Muscle layer of colon (tissue), 2 donors: ENCODE measurements at regions not wholly inside any gene's neighbourhood (a gene's known extent, or its start where the extent isn't known, plus 50 kb on each side); places are given as distances from the start of the nearest gene placed in this dataset.

Source experiments
- H3K27ac ChIP-seq: one replicate; pipeline ENCODE4 v1.7.0; 2013; ENCODE audit warnings: low read depth, mild to moderate bottlenecking, low read length, moderate library complexity
- H3K27me3 ChIP-seq, 2 donors: one replicate each; pipeline ENCODE4 v1.7.0; 2013; ENCODE audit warnings: low read length in 2 of 2, mild to moderate bottlenecking in 2 of 2; ENCODE audit not compliant: insufficient read depth in 2 of 2, control insufficient read depth in 1 of 2
- H3K36me3 ChIP-seq: one replicate; pipeline ENCODE4 v1.7.0; 2013; ENCODE audit warnings: mild to moderate bottlenecking, low read length; ENCODE audit not compliant: insufficient read depth
- H3K4me1 ChIP-seq: one replicate; pipeline ENCODE4 v1.7.0; 2013; ENCODE audit warnings: mild to moderate bottlenecking, low read length; ENCODE audit not compliant: insufficient read depth
- H3K4me3 ChIP-seq, 2 donors: one replicate each; pipeline ENCODE4 v1.7.0; 2013; ENCODE audit warnings: low read length in 2 of 2, low read depth in 1 of 2, mild to moderate bottlenecking in 1 of 2, moderate library complexity in 1 of 2
- H3K9ac ChIP-seq: one replicate; pipeline ENCODE4 v1.7.0; 2013; ENCODE audit warnings: low read length
- H3K9me3 ChIP-seq: one replicate; pipeline ENCODE4 v1.7.0; 2013; ENCODE audit warnings: mild to moderate bottlenecking, low read length
- donor health status: abdominal sarcoma.
- donor health status: Adenocarcinoma of cecum.

DNA sequence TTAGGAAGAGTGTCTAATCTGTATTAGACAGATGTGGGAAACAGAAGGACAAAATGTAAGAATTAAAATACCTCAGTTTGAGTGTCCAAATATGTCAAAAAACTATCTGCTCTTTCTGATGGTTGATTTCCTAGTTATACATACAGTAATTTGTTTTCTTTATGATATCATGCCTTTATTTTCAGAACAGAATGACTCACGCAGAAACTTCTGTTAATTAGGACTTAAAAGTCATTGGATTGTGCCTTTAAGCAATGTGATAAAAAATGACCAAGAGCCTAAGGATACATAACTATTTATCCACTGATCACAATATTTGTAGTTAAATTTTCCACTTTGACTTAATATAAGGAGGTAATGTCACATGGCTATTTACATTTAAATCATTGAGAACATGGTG lies 206.7 kb upstream of the PTPRZ1 start:
- no peak overlapping the region for H3K27ac ChIP-seq
- no peak overlapping the region for H3K4me3 ChIP-seq
- H3K9ac ChIP-seq: no peak overlapping the region
- no peaks in the 10 kb centered on the region for H3K27me3 ChIP-seq
- no peaks in the 10 kb centered on the region for H3K9me3 ChIP-seq
- no peaks in the 10 kb centered on the region for H3K4me1 ChIP-seq
- no peaks in the 10 kb centered on the region for H3K36me3 ChIP-seq

DNA sequence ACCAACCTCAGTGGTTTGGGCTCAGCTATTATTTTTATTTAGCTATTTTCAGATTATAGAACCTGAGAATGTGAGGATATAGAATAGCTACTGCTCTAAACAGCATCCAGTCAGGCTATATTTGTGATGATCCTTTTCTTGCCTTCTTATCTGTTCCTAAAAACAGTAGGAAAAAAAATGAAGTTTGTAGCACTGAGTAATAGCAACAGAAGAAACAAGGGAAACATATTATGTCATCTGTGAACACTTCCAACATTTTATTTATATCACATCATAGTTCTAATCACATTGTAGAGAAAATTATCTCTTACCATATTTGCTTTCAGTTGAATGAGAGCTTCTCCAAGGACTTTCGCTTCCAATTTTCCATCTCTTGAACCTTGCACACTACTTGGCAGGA lies 229.6 kb upstream of the PTPRZ1 start:
- Histone ChIP-seq H3K9ac (no peak overlapping the region), H3K9me3 (no peaks in the 10 kb centered on the region)

DNA sequence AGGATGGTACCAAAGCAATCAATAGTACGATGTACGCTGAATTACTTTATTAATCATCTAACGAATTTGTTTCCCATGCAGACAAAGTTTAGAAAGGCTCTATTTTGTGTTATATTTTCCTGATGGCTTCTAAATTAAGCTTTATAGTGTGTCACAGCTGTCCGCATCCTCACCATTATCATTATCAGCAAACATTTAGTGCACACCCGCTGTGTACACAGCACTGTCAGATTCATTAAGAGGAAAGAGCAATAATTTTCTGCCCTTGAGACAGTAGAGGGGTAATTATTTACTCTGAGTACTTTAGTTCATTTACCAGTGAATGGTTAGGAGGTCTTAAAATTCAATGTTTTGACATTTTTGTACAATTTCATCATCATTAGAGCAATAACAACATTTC lies 233.3 kb upstream of the PTPRZ1 start:
- H3K4me1 ChIP-seq: no peaks in the 10 kb centered on the region
- no peak overlapping the region for H3K9ac ChIP-seq
- H3K4me3 ChIP-seq: no peak overlapping the region
- no peaks in the 10 kb centered on the region for H3K27me3 ChIP-seq
- H3K9me3 ChIP-seq: no peaks in the 10 kb centered on the region
- no peak overlapping the region for H3K27ac ChIP-seq
- H3K36me3 ChIP-seq: no peaks in the 10 kb centered on the region

More for the DNA sequence above, 229.6 kb upstream of the PTPRZ1 start:
- Histone ChIP-seq H3K36me3 (no peaks in the 10 kb centered on the region), H3K27ac (no peak overlapping the region), H3K27me3 (no peaks in the 10 kb centered on the region), H3K4me1 (no peaks in the 10 kb centered on the region), H3K4me3 (no peak overlapping the region)

DNA sequence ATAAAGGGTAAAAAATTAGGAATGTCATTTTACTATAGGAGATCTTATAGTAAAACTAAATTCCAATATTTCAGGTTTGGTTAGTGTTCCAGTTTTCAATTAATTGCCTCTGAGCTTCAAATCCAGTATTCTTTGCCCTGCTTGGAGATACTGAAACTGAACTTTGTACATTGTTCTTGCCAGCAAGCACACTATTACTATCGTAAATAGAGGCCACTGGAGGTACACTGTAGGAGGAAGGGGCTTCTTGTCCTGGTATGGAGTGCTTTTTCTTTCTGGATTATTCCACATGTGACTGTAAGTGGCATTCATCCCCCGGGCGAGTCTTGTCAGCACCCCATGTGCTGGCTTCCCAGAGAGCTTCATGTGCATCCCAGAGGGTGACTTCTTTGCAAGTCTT lies 234.7 kb upstream of the PTPRZ1 start:
- Histone ChIP-seq H3K27ac (no peak overlapping the region), H3K4me3 (no peak overlapping the region), H3K4me1 (no peaks in the 10 kb centered on the region), H3K27me3 (no peaks in the 10 kb centered on the region), H3K36me3 (no peaks in the 10 kb centered on the region), H3K9me3 (no peaks in the 10 kb centered on the region), H3K9ac (no peak overlapping the region)

DNA sequence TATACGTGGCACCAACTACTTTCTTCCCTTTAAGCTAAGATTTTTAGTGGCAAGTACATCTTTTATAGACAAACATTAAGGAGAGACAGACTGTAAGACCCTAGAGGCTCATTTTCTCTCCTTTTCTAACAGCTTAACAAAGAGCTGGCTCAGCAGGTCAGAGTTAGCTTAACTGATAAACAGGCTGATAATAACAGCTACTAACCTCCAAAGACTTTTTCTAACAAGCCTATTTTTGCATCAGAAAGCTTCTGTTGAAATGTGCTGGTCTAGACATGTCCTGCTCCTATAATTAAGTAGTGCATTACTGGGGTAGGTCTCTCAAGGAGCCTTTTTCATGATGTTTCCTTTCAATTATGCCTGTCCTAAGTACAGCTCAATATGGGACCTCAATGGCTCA lies 238.2 kb upstream of the FAM3C start:
- Histone ChIP-seq H3K9ac (no peak overlapping the region), H3K36me3 (no peaks in the 10 kb centered on the region), H3K27me3 (no peaks in the 10 kb centered on the region), H3K4me3 (no peak overlapping the region), H3K4me1 (no peaks in the 10 kb centered on the region), H3K9me3 (no peaks in the 10 kb centered on the region), H3K27ac (no peak overlapping the region)

DNA sequence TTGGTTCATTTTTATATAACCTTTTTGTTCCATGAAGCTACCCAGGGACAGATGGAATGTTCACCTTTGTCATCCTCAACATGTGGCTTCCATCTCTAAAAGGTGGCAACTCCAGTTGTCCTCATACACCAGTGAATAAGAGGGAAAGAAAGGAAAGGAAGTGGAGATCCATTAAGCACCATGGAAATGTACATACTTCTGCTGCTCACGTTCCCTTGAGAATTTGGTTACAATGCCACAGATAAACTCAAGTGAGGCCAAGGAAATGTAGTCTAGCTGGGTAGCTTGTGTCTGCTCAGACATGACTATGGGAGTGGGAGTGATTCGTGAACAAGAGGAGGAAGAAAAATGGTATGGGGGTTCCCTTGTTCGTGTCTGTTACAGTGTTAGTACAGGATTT lies 237.1 kb upstream of the FAM3C start:
- H3K9ac ChIP-seq: no peak overlapping the region
- H3K36me3 ChIP-seq: no peaks in the 10 kb centered on the region
- no peaks in the 10 kb centered on the region for H3K9me3 ChIP-seq
- no peaks in the 10 kb centered on the region for H3K27me3 ChIP-seq
- no peak overlapping the region for H3K4me3 ChIP-seq
- no peaks in the 10 kb centered on the region for H3K4me1 ChIP-seq
- H3K27ac ChIP-seq: no peak overlapping the region

DNA sequence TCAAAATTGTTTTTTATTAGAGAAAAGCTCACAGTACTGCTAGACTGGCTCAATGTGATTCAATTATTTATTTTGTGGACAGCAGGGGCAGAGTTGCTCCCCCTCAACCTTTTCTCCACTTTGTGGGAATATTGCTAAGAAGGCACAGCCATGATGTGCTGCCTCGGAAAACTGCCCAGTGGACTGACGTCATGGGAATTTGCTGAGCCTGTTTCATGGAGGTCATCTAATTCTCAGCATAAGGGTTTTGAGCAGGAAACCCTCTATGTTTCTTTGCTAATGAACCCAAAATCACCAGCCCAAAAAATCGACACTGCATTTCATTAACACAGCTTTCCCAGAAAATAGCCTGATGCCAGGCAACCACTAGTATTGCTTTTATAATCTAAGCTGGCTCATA lies 228.8 kb upstream of the FAM3C start:
- no peak overlapping the region for H3K4me3 ChIP-seq
- no peaks in the 10 kb centered on the region for H3K9me3 ChIP-seq
- no peaks in the 10 kb centered on the region for H3K4me1 ChIP-seq
- H3K36me3 ChIP-seq: no peaks in the 10 kb centered on the region
- H3K27ac ChIP-seq: no peak overlapping the region
- no peaks in the 10 kb centered on the region for H3K27me3 ChIP-seq
- no peak overlapping the region for H3K9ac ChIP-seq

DNA sequence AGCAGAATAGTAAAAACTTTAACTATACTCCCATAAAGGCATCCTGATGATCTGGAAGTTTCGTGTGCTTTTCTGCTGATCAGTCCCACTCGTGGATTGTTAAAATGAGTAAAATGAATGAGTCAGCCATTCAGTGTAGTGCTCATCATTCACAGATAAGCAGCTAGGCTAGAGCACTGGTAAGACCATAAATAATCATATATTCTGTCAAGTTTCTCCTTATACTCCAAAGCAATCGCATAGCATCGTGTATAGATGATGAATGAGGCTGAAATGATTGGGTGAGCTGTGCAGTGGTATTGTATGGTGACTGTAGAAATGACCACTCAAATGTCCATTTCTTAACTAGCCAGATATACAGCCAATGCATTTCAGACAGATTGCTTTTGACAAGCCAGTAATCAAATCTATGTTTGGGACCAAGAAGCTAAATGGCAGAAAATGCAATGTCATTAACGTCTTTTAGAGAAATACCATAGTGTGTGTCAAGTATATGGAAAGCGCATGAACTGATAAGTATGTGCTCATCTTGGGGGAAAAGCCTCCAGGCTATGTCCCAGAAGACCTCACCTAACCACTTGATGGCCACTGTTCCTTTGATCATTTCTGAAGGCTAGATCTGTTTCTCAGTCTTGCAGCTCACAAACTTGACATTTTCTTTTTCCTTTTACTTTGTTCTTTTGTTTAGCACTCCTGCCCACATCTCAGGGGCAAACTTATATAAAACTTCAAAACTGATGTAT lies 227.2 kb upstream of the FAM3C start:
- H3K27me3 ChIP-seq: no peaks in the 10 kb centered on the region
- no peak overlapping the region for H3K4me3 ChIP-seq
- no peaks in the 10 kb centered on the region for H3K4me1 ChIP-seq
- H3K9ac ChIP-seq: no peak overlapping the region
- H3K36me3 ChIP-seq: no peaks in the 10 kb centered on the region
- no peaks in the 10 kb centered on the region for H3K9me3 ChIP-seq
- no peak overlapping the region for H3K27ac ChIP-seq

DNA sequence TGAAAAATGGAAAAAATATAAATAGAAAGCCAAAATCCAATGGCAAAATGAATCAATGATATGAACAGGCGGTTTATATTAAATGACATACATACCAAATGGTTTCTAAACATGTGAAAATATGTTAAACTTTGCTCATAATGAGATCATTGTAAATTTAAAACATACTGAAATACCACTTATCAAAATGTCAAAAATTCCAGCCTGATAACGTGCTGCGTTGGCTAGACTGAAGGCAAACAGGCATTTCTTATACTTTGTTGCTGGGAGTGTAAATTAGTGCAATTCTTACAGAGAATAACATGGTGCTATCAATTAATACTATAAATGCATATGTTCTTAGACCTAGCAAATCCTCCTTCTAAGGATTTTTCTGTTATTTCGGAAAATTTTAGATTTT lies 225.8 kb upstream of the FAM3C start:
- H3K4me3 ChIP-seq: no peak overlapping the region
- no peaks in the 10 kb centered on the region for H3K27me3 ChIP-seq
- no peak overlapping the region for H3K9ac ChIP-seq
- no peaks in the 10 kb centered on the region for H3K36me3 ChIP-seq
- no peaks in the 10 kb centered on the region for H3K9me3 ChIP-seq
- H3K27ac ChIP-seq: no peak overlapping the region
- no peaks in the 10 kb centered on the region for H3K4me1 ChIP-seq

DNA sequence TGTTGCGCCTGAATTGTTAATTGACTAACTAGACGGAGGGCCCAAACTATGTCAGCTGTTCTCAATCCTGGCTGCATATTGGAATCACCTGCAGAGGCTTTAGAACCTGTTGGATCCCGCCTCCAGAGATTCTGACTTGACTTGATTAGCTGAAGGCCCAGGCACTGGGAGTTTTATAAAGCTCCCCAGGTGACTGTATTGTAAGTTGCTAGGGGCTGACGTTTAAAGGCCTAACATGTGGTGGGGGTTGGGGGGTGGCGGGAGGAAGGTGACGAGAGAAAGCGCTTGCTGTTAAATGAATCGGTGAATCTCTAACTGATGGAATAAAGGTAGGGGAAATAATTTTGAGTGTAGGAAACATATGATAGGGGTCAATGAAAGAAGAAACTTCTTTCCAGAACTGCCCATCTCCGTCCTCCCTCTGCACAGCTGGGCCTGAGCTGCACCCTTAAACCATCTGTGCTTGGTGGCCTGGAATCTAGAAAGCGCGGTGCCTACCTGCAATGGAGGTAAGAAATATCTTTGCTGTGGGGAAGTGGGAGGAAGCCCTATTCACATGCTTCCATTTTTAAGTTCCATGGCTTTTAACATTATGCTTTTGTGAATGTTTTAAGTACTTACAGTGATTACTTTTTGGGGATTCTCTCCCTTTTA lies 225.0 kb upstream of the FAM3C start:
- Histone ChIP-seq H3K4me1 (no peaks in the 10 kb centered on the region), H3K4me3 (no peak overlapping the region), H3K9ac (no peak overlapping the region), H3K27ac (no peak overlapping the region), H3K27me3 (no peaks in the 10 kb centered on the region), H3K9me3 (no peaks in the 10 kb centered on the region), H3K36me3 (no peaks in the 10 kb centered on the region)

DNA sequence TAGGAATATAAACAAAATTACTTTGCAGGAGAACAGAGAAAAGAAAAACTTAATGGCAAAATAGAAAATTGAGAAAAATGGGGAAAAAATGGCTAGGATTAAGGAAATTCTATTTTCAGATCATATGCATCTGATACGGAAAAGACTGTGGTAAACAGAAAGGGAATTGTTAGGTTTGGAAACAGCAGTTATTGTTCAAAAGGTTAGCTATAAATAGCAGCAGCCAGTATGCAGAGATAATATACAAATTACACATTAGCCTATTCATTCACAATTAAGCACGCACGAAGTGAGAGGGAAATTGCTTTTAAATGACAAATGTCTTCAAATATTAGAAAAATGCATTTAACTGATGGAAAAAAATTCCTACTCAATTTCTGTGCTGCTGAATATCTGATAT lies 224.1 kb upstream of the FAM3C start:
- Histone ChIP-seq H3K27ac (no peak overlapping the region), H3K4me1 (no peaks in the 10 kb centered on the region), H3K36me3 (no peaks in the 10 kb centered on the region), H3K4me3 (no peak overlapping the region), H3K9me3 (no peaks in the 10 kb centered on the region), H3K27me3 (no peaks in the 10 kb centered on the region), H3K9ac (no peak overlapping the region)

DNA sequence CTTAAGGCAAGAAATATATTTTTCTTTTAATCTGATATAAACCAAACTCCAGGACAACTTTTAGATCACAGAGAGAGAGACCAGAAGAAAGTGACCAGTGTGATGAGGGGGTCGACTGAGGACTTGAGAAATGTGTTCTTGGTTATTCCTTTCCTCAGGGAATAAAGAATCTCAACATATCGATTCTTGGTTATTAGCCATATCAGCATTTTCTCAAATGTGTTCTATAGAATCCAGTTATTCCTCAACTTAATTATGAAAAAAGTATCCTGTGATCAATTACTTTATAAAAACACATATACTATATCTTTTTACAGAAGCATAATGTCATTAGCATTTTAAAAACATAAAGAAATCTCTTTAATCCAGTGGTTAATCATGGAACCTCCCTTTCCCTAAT lies 222.1 kb upstream of the FAM3C start:
- Histone ChIP-seq H3K36me3 (no peaks in the 10 kb centered on the region), H3K4me3 (no peak overlapping the region), H3K4me1 (no peaks in the 10 kb centered on the region), H3K9me3 (no peaks in the 10 kb centered on the region), H3K27ac (no peak overlapping the region), H3K27me3 (no peaks in the 10 kb centered on the region), H3K9ac (no peak overlapping the region)
